ENCODE measurements at regions not wholly inside any gene's neighbourhood (a gene's known extent, or its start where the extent isn't known, plus 50 kb on each side); places are given as distances from the start of the nearest gene placed in this dataset.

DNA sequence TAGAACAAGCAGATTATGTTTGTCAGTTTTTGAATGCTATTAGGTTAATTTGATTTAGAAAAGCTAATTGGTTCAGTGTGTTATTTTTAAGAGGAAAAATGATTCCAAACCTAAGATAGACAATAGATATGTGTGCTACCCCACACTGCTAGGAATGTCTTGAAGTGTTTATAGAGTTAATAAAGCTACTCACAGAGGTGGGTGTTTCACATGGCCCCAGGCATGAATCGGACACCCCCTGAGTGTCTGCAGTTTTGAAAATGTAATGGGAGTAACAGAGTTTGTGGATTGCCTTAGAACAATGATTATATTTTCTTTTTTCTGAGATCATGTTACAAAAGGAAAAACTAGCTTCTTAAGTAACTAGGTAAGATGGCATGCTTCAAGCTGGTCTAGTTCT, 348.3 kb downstream of the ADCYAP1 start:
- H3K9me2 ChIP-seq (ENCODE audit: insufficient read depth) = no peaks in the 10 kb centered on the region
- no peak overlapping the region for H3K9ac ChIP-seq (ENCODE audit: low read length)
- H3K27me3 ChIP-seq (ENCODE audit: insufficient read depth, low read length) = no peaks in the 10 kb centered on the region
- ATAC-seq (no peak), DNase-seq (ENCODE audit: low read depth, low spot score) (no peak)
- RAD21 ChIA-PET (ENCODE audit: low non-redundant PET in 1 of 2, low total read pairs in 2 of 2, uncharacterized antibody in 2 of 2, unreplicated experiment in 2 of 2) = no interaction called here
- no peak overlapping the region for H2AFZ ChIP-seq (ENCODE audit: low read depth, low read length, poor library complexity, severe bottlenecking)
- intact Hi-C loops (cut with micrococcal nuclease) = no loop called here
- POLR2A ChIA-PET = no interaction called here
- no TSS peak for BruUV-seq (replicated peaks)
- no peak overlapping the region for H3K27ac ChIP-seq (ENCODE audit: low read depth, low read length)
- CTCF ChIA-PET = no interaction called here
- H3K4me3 ChIP-seq (replicated peaks in 1 of 2; ENCODE audit: low read depth in 1 of 2, low read length in 2 of 2) = no peak overlapping the region
- TF ChIP-seq, protein P1, sequence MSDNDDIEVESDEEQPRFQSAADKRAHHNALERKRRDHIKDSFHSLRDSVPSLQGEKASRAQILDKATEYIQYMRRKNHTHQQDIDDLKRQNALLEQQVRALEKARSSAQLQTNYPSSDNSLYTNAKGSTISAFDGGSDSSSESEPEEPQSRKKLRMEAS (IDR thresholded peaks at IDR 0.05) = no peak
- TF ChIP-seq, protein P2, sequence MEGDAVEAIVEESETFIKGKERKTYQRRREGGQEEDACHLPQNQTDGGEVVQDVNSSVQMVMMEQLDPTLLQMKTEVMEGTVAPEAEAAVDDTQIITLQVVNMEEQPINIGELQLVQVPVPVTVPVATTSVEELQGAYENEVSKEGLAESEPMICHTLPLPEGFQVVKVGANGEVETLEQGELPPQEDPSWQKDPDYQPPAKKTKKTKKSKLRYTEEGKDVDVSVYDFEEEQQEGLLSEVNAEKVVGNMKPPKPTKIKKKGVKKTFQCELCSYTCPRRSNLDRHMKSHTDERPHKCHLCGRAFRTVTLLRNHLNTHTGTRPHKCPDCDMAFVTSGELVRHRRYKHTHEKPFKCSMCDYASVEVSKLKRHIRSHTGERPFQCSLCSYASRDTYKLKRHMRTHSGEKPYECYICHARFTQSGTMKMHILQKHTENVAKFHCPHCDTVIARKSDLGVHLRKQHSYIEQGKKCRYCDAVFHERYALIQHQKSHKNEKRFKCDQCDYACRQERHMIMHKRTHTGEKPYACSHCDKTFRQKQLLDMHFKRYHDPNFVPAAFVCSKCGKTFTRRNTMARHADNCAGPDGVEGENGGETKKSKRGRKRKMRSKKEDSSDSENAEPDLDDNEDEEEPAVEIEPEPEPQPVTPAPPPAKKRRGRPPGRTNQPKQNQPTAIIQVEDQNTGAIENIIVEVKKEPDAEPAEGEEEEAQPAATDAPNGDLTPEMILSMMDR (IDR thresholded peaks at IDR 0.05 in 2 of 3, conservative IDR thresholded peaks at IDR 0.05 in 1 of 3; ENCODE audit: borderline replicate concordance in 1 of 3, insufficient read depth in 1 of 3, low read depth in 2 of 3, low read length in 2 of 3) = no peak
- TF ChIP-seq EZH2phosphoT487 (IDR thresholded peaks at IDR 0.05; ENCODE audit: borderline replicate concordance) = no peak
- no peak for TF ChIP-seq CBX3 (IDR thresholded peaks at IDR 0.05; ENCODE audit: low read depth)
- TF ChIP-seq CEBPB (IDR thresholded peaks at IDR 0.05; ENCODE audit: low read depth) = no peak
- TF ChIP-seq TCF7L2 (IDR thresholded peaks at IDR 0.05; ENCODE audit: borderline replicate concordance, extremely low read depth, insufficient read depth, insufficient read length) = no peak
- TF ChIP-seq FOSL1 (IDR thresholded peaks at IDR 0.05; ENCODE audit: low read depth) = no peak
- no peak for TF ChIP-seq RAD21 (IDR thresholded peaks at IDR 0.05; ENCODE audit: low read depth)
- no peaks in the 10 kb centered on the region for H3K36me3 ChIP-seq (ENCODE audit: control insufficient read depth in 1 of 2, insufficient read depth in 2 of 2, low read length in 2 of 2)
- no peaks in the 10 kb centered on the region for H4K20me1 ChIP-seq (ENCODE audit: insufficient read depth)
- no peaks in the 10 kb centered on the region for H3K4me1 ChIP-seq (ENCODE audit: control insufficient read depth in 1 of 2, insufficient read depth in 2 of 2, low read length in 2 of 2)
- no peak overlapping the region for H3K4me2 ChIP-seq (ENCODE audit: low read length)
- no peaks in the 10 kb centered on the region for H3K9me3 ChIP-seq (ENCODE audit: control insufficient read depth in 1 of 2, insufficient read depth in 1 of 2, low read depth in 1 of 2, low read length in 2 of 2)
- H3K79me2 ChIP-seq (ENCODE audit: insufficient read depth, low read length) = no peaks in the 10 kb centered on the region

DNA sequence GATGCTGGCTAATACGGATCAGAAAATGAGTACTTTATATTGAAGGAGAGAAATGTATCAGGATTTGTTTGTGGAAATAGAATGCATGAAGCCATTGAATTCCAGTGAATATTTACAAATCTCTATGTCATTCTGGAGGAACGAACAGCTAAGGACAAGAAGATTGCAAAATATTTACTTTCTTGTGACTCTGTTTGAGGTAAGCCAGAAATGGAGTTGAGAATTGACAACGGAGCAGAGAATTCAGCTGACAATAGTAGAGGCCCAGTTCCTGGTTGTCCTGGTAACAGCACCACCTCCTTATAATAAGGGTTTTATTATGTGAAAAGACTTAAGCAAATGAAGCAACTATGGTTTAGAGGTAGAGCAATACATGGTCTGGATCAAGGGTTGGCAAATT, 349.2 kb downstream of the ADCYAP1 start:
- DNase-seq (ENCODE audit: low read depth, low spot score) (no peak), ATAC-seq (no peak)
- Histone ChIP-seq H3K9me2 (ENCODE audit: insufficient read depth) (no peaks in the 10 kb centered on the region), H3K9me3 (ENCODE audit: control insufficient read depth in 1 of 2, insufficient read depth in 1 of 2, low read depth in 1 of 2, low read length in 2 of 2) (no peaks in the 10 kb centered on the region), H3K9ac (ENCODE audit: low read length) (no peak overlapping the region), H3K27me3 (ENCODE audit: insufficient read depth, low read length) (no peaks in the 10 kb centered on the region), H3K4me2 (ENCODE audit: low read length) (no peak overlapping the region), H4K20me1 (ENCODE audit: insufficient read depth) (no peaks in the 10 kb centered on the region), H2AFZ (ENCODE audit: low read depth, low read length, poor library complexity, severe bottlenecking) (no peak overlapping the region), H3K4me1 (ENCODE audit: control insufficient read depth in 1 of 2, insufficient read depth in 2 of 2, low read length in 2 of 2) (no peaks in the 10 kb centered on the region), H3K79me2 (ENCODE audit: insufficient read depth, low read length) (no peaks in the 10 kb centered on the region), H3K4me3 (replicated peaks in 1 of 2; ENCODE audit: low read depth in 1 of 2, low read length in 2 of 2) (no peak overlapping the region), H3K27ac (ENCODE audit: low read depth, low read length) (no peak overlapping the region), H3K36me3 (ENCODE audit: control insufficient read depth in 1 of 2, insufficient read depth in 2 of 2, low read length in 2 of 2) (no peaks in the 10 kb centered on the region)
- ChIA-PET CTCF (no interaction called here), POLR2A (no interaction called here), RAD21 (ENCODE audit: low non-redundant PET in 1 of 2, low total read pairs in 2 of 2, uncharacterized antibody in 2 of 2, unreplicated experiment in 2 of 2) (no interaction called here)
- BruUV-seq (replicated peaks) = no TSS peak
- intact Hi-C loops (cut with micrococcal nuclease) = no loop called here
- TF ChIP-seq POLR2A (IDR thresholded peaks at IDR 0.05; ENCODE audit: borderline replicate concordance, extremely low read depth, insufficient read depth, insufficient read length) = no peak
- TF ChIP-seq EGR1 (IDR thresholded peaks at IDR 0.05; ENCODE audit: low read depth) = no peak
- no peak for TF ChIP-seq RAD21 (IDR thresholded peaks at IDR 0.05; ENCODE audit: low read depth)
- TF ChIP-seq FOSL1 (IDR thresholded peaks at IDR 0.05; ENCODE audit: low read depth) = no peak
- TF ChIP-seq ZNF274 (IDR thresholded peaks at IDR 0.05; ENCODE audit: low read depth, low read length) = no peak
- TF ChIP-seq POLR2AphosphoS5 (IDR thresholded peaks at IDR 0.05; ENCODE audit: low read depth, low read length) = no peak
- TF ChIP-seq, protein P2 (IDR thresholded peaks at IDR 0.05 in 2 of 3, conservative IDR thresholded peaks at IDR 0.05 in 1 of 3; ENCODE audit: borderline replicate concordance in 1 of 3, insufficient read depth in 1 of 3, low read depth in 2 of 3, low read length in 2 of 3) = no peak
- TF ChIP-seq ZFX (IDR thresholded peaks at IDR 0.05) = no peak
- no peak for TF ChIP-seq SIN3A (IDR thresholded peaks at IDR 0.05; ENCODE audit: low read depth)
